Kasumi-1 (cell line): ENCODE measurements at regions not wholly inside any gene's neighbourhood (a gene's known extent, or its start where the extent isn't known, plus 50 kb on each side); places are given as distances from the start of the nearest gene placed in this dataset.
A peak's percentile ranks its signal among the peaks of the same experiment; 100 is the strongest.

Experiments
- DNase-seq, 2 experiments: peaks; one replicate each; lab custom pipeline; 2025; lab: John Stamatoyannopoulos, UW

GRCh38 chr6:146903451-146903850, 300.8 kb upstream of the STXBP5 start:
- DNase-seq: peak; percentile 26 to 45

- DNase-seq: no peak
Observed at GRCh38 chr6:146904596-146904995, 299.6 kb upstream of the STXBP5 start.

GRCh38 chr6:146905181-146905704, 299.0 kb upstream of the STXBP5 start:
- DNase-seq: no peak

GRCh38 chr6:146908786-146909185, 295.4 kb upstream of the STXBP5 start:
- DNase-seq: no peak

- DNase-seq: no peak
Observed at GRCh38 chr6:146909376-146909775, 294.8 kb upstream of the STXBP5 start.

- no peak for DNase-seq
Observed at GRCh38 chr6:146909886-146910285, 294.3 kb upstream of the STXBP5 start.

- no peak for DNase-seq
Observed at GRCh38 chr6:146910611-146911010, 293.6 kb upstream of the STXBP5 start.

GRCh38 chr6:146911635-146912215, 292.5 kb upstream of the STXBP5 start:
- DNase-seq: no peak

- DNase-seq: no peak
Observed at GRCh38 chr6:146912730-146913685, 291.2 kb upstream of the STXBP5 start.

GRCh38 chr6:146913842-146914488, 290.3 kb upstream of the STXBP5 start:
- DNase-seq: no peak

GRCh38 chr6:146914489-146915483, 289.4 kb upstream of the STXBP5 start:
- peak in 1 of 2 experiments; percentile 17 for DNase-seq

- peak; percentile 25 to 39 for DNase-seq
Observed at GRCh38 chr6:146915671-146916127, 288.5 kb upstream of the STXBP5 start.

- no peak for DNase-seq
Observed at GRCh38 chr6:146916435-146917025, 287.7 kb upstream of the STXBP5 start.

GRCh38 chr6:146917182-146917581, 287.0 kb upstream of the STXBP5 start:
- DNase-seq: no peak

- DNase-seq: no peak
Observed at GRCh38 chr6:146917979-146918378, 286.2 kb upstream of the STXBP5 start.

- no peak for DNase-seq
Observed at GRCh38 chr6:146919017-146919416, 285.2 kb upstream of the STXBP5 start.

- peak; percentile 56 to 64 for DNase-seq
Observed at GRCh38 chr6:146923205-146923833, 280.9 kb upstream of the STXBP5 start.

- DNase-seq: no peak
Observed at GRCh38 chr6:146925846-146926245, 278.4 kb upstream of the STXBP5 start.

- no peak for DNase-seq
Observed at GRCh38 chr6:146928503-146928902, 275.7 kb upstream of the STXBP5 start.

- peak in 1 of 2 experiments; percentile 29 for DNase-seq
Observed at GRCh38 chr6:146931214-146931613, 273.0 kb upstream of the STXBP5 start.
